CD8-positive, alpha-beta memory T cell (primary cell): ENCODE measurements at regions not wholly inside any gene's neighbourhood (a gene's known extent, or its start where the extent isn't known, plus 50 kb on each side); places are given as distances from the start of the nearest gene placed in this dataset.
A peak's percentile ranks its signal among the peaks of the same experiment; 100 is the strongest.

Experiments used
- CTCF ChIA-PET: fragments of 350-600 bp; sonication (Branson Sonifier 250); formaldehyde crosslinking; loops from one replicate; lab custom pipeline; 2021; ENCODE audit warnings: antibody characterized with exemption; lab: Charles Lee
- POLR2A ChIA-PET: fragments of 350-600 bp; sonication (Branson Sonifier 250); formaldehyde crosslinking; loops from one replicate; lab custom pipeline; 2021; ENCODE audit warnings: antibody characterized with exemption; lab: Charles Lee
- DNase-seq, 5 donors: peaks; one replicate each; pipeline versions ENCODE4 v3.0.0 to v3.0.0-alpha.2; 2020 to 2022; ENCODE audit warnings: mixed read lengths in 1 of 5
- H3K27ac ChIP-seq: one replicate; pipeline ENCODE4 v1.7.0; 2013; ENCODE audit warnings: low read depth, mild to moderate bottlenecking, low read length, moderate library complexity
- H3K27me3 ChIP-seq: 2 replicates; pipeline ENCODE4 v1.7.0; 2013; ENCODE audit warnings: low read length, mild to moderate bottlenecking; ENCODE audit not compliant: insufficient read depth, poor library complexity, severe bottlenecking
- H3K36me3 ChIP-seq: 2 replicates; pipeline ENCODE4 v1.7.0; 2013; ENCODE audit warnings: mild to moderate bottlenecking, low read length, moderate library complexity; ENCODE audit not compliant: insufficient read depth
- H3K4me1 ChIP-seq: 2 replicates; pipeline ENCODE4 v1.7.0; 2013; ENCODE audit warnings: mild to moderate bottlenecking, low read length, moderate library complexity; ENCODE audit not compliant: insufficient read depth
- H3K4me3 ChIP-seq: 2 replicates; pipeline ENCODE4 v1.7.0; 2013; ENCODE audit warnings: mild to moderate bottlenecking, low read length
- H3K9me3 ChIP-seq: 2 replicates; pipeline ENCODE4 v1.7.0; 2013; ENCODE audit warnings: mild to moderate bottlenecking, low read length
- H3K27ac Mint-ChIP-seq, 8 donors: one replicate each; pipeline ENCODE4 v1.8.0; 2020 to 2021; ENCODE audit warnings: mixed read lengths in 8 of 8, mild to moderate bottlenecking in 6 of 8, inconsistent platforms in 3 of 8, moderate library complexity in 3 of 8
- H3K27me3 Mint-ChIP-seq, 2 donors: one replicate each; pipeline ENCODE4 v1.8.0; 2020 to 2021; ENCODE audit warnings: mixed read lengths in 2 of 2, mild to moderate bottlenecking in 1 of 2, moderate library complexity in 1 of 2
- H3K36me3 Mint-ChIP-seq, 3 donors: one replicate each; pipeline ENCODE4 v1.8.0; 2020 to 2021; ENCODE audit warnings: mixed read lengths in 3 of 3, inconsistent platforms in 1 of 3, mild to moderate bottlenecking in 1 of 3
- H3K4me1 Mint-ChIP-seq, 3 donors: one replicate each; pipeline ENCODE4 v1.8.0; 2020 to 2021; ENCODE audit warnings: mixed read lengths in 3 of 3, inconsistent platforms in 1 of 3, mild to moderate bottlenecking in 1 of 3
- H3K4me3 Mint-ChIP-seq, 7 donors: one replicate each; pipeline ENCODE4 v1.8.0; 2020 to 2021; ENCODE audit warnings: mixed read lengths in 7 of 7, mild to moderate bottlenecking in 6 of 7, moderate library complexity in 4 of 7, inconsistent platforms in 2 of 7
- H3K9me3 Mint-ChIP-seq, 5 donors: one replicate each; pipeline ENCODE4 v1.8.0; 2020 to 2022; ENCODE audit warnings: mixed read lengths in 5 of 5, mild to moderate bottlenecking in 3 of 5, moderate library complexity in 2 of 5, inconsistent platforms in 1 of 5

GRCh38 chr3:125645616-125646015 lies 50.3 kb upstream of the OSBPL11 start:
- H3K36me3 ChIP-seq: no peaks in the 10 kb centered on the region
- Mint-ChIP-seq H3K4me3 (no peak overlapping the region), H3K4me1 (no peaks in the 10 kb centered on the region), H3K27ac (peak overlapping the region in 1 of 8 donors; percentile 15), H3K9me3 (no peaks in the 10 kb centered on the region), H3K36me3 (no peaks in the 10 kb centered on the region), H3K27me3 (no peaks in the 10 kb centered on the region)
- ChIA-PET CTCF (no interaction called here), POLR2A (no interaction called here)
- H3K27ac ChIP-seq: no peak overlapping the region
- H3K4me3 ChIP-seq: no peak overlapping the region
- H3K9me3 ChIP-seq: no peaks in the 10 kb centered on the region
- DNase-seq: no peak
- H3K27me3 ChIP-seq: no peaks in the 10 kb centered on the region
- no peaks in the 10 kb centered on the region for H3K4me1 ChIP-seq

- CTCF ChIA-PET: no interaction called here
- H3K4me3 ChIP-seq: no peak overlapping the region
- no peak for DNase-seq
- H3K27me3 Mint-ChIP-seq: no peaks in the 10 kb centered on the region
- no peaks in the 10 kb centered on the region for H3K36me3 ChIP-seq
- H3K4me1 Mint-ChIP-seq: no peaks in the 10 kb centered on the region
- no peak overlapping the region for H3K4me3 Mint-ChIP-seq
- no peak overlapping the region for H3K27ac Mint-ChIP-seq
- no peaks in the 10 kb centered on the region for H3K9me3 ChIP-seq
- H3K27ac ChIP-seq: no peak overlapping the region
- H3K36me3 Mint-ChIP-seq: no peaks in the 10 kb centered on the region
- POLR2A ChIA-PET: no interaction called here
- H3K4me1 ChIP-seq: no peaks in the 10 kb centered on the region
- no peaks in the 10 kb centered on the region for H3K9me3 Mint-ChIP-seq
- H3K27me3 ChIP-seq: no peaks in the 10 kb centered on the region
Measured at GRCh38 chr3:125646581-125646980, 51.3 kb upstream of the OSBPL11 start.

- CTCF ChIA-PET: no interaction called here
- DNase-seq: no peak
- H3K27me3 ChIP-seq: no peaks in the 10 kb centered on the region
- H3K36me3 ChIP-seq: no peaks in the 10 kb centered on the region
- H3K4me3 ChIP-seq: no peak overlapping the region
- H3K4me3 Mint-ChIP-seq: no peak overlapping the region
- H3K27ac Mint-ChIP-seq: peak overlapping the region in 1 of 8 donors; percentile 36
- POLR2A ChIA-PET: no interaction called here
- H3K27me3 Mint-ChIP-seq: no peaks in the 10 kb centered on the region
- no peaks in the 10 kb centered on the region for H3K4me1 Mint-ChIP-seq
- no peaks in the 10 kb centered on the region for H3K9me3 ChIP-seq
- no peak overlapping the region for H3K27ac ChIP-seq
- no peaks in the 10 kb centered on the region for H3K4me1 ChIP-seq
- no peaks in the 10 kb centered on the region for H3K36me3 Mint-ChIP-seq
- H3K9me3 Mint-ChIP-seq: no peaks in the 10 kb centered on the region
Measured at GRCh38 chr3:125647318-125648014, 52.2 kb upstream of the OSBPL11 start.

- Histone ChIP-seq H3K27me3 (no peaks in the 10 kb centered on the region), H3K4me3 (no peak overlapping the region), H3K36me3 (no peaks in the 10 kb centered on the region), H3K9me3 (no peaks in the 10 kb centered on the region), H3K27ac (no peak overlapping the region), H3K4me1 (no peaks in the 10 kb centered on the region)
- POLR2A ChIA-PET: no interaction called here
- no peaks in the 10 kb centered on the region for H3K36me3 Mint-ChIP-seq
- no peak for DNase-seq
- CTCF ChIA-PET: no interaction called here
- H3K27me3 Mint-ChIP-seq: peaks cover 0 to 2% of the 10 kb centered on the region in 2 donors
- H3K4me3 Mint-ChIP-seq: no peak overlapping the region
- no peaks in the 10 kb centered on the region for H3K9me3 Mint-ChIP-seq
- no peaks in the 10 kb centered on the region for H3K4me1 Mint-ChIP-seq
- H3K27ac Mint-ChIP-seq: no peak overlapping the region
Measured at GRCh38 chr3:125651244-125651643, 55.9 kb upstream of the OSBPL11 start.

GRCh38 chr3:125652349-125652748 lies 57.1 kb upstream of the OSBPL11 start:
- no peak for DNase-seq
- Histone ChIP-seq H3K27ac (no peak overlapping the region), H3K27me3 (no peaks in the 10 kb centered on the region), H3K4me3 (no peak overlapping the region), H3K4me1 (no peaks in the 10 kb centered on the region), H3K9me3 (no peaks in the 10 kb centered on the region), H3K36me3 (no peaks in the 10 kb centered on the region)
- no peaks in the 10 kb centered on the region for H3K9me3 Mint-ChIP-seq
- no peaks in the 10 kb centered on the region for H3K4me1 Mint-ChIP-seq
- no peaks in the 10 kb centered on the region for H3K36me3 Mint-ChIP-seq
- no peak overlapping the region for H3K27ac Mint-ChIP-seq
- CTCF ChIA-PET: interaction anchor here (1.0 kb wide), 1 partner anchor 18 kb away, joined by 3 read pairs; no protein-coding TSS in a partner anchor
- no peak overlapping the region for H3K4me3 Mint-ChIP-seq
- POLR2A ChIA-PET: no interaction called here
- H3K27me3 Mint-ChIP-seq: peaks cover 0 to 2% of the 10 kb centered on the region in 2 donors

- H3K27ac ChIP-seq: no peak overlapping the region
- no peaks in the 10 kb centered on the region for H3K4me1 ChIP-seq
- H3K27ac Mint-ChIP-seq: no peak overlapping the region
- POLR2A ChIA-PET: no interaction called here
- H3K36me3 Mint-ChIP-seq: no peaks in the 10 kb centered on the region
- no peaks in the 10 kb centered on the region for H3K4me1 Mint-ChIP-seq
- H3K9me3 Mint-ChIP-seq: no peaks in the 10 kb centered on the region
- no peaks in the 10 kb centered on the region for H3K36me3 ChIP-seq
- CTCF ChIA-PET: no interaction called here
- no peaks in the 10 kb centered on the region for H3K27me3 ChIP-seq
- H3K4me3 Mint-ChIP-seq: no peak overlapping the region
- peaks cover 0 to 2% of the 10 kb centered on the region in 2 donors for H3K27me3 Mint-ChIP-seq
- no peak overlapping the region for H3K4me3 ChIP-seq
- no peaks in the 10 kb centered on the region for H3K9me3 ChIP-seq
- DNase-seq: no peak
Measured at GRCh38 chr3:125654526-125654925, 59.2 kb upstream of the OSBPL11 start.

- DNase-seq: no peak
- Mint-ChIP-seq H3K36me3 (no peaks in the 10 kb centered on the region), H3K4me3 (no peak overlapping the region)
Measured at GRCh38 chr3:125662675-125663074, 67.4 kb upstream of the OSBPL11 start.

GRCh38 chr3:125670352-125670751 lies 75.1 kb upstream of the OSBPL11 start:
- Mint-ChIP-seq H3K27me3 (no peaks in the 10 kb centered on the region), H3K36me3 (no peaks in the 10 kb centered on the region), H3K4me1 (peaks cover 14 to 19% (median 15%) of the 10 kb centered on the region in 3 donors), H3K9me3 (peaks cover 0 to 2% (median 0%) of the 10 kb centered on the region in 5 donors), H3K4me3 (no peak overlapping the region), H3K27ac (peak overlapping the region in 1 of 8 donors; percentile 36)
- H3K27me3 ChIP-seq: no peaks in the 10 kb centered on the region
- ChIA-PET POLR2A (no interaction called here), CTCF (no interaction called here)
- no peak for DNase-seq
- no peak overlapping the region for H3K4me3 ChIP-seq
- no peaks in the 10 kb centered on the region for H3K4me1 ChIP-seq
- no peak overlapping the region for H3K27ac ChIP-seq
- no peaks in the 10 kb centered on the region for H3K9me3 ChIP-seq
- H3K36me3 ChIP-seq: no peaks in the 10 kb centered on the region

More at GRCh38 chr3:125662675-125663074, 67.4 kb upstream of the OSBPL11 start:
- Mint-ChIP-seq H3K9me3 (no peaks in the 10 kb centered on the region), H3K27ac (no peak overlapping the region), H3K4me1 (no peaks in the 10 kb centered on the region), H3K27me3 (no peaks in the 10 kb centered on the region)
- Histone ChIP-seq H3K36me3 (no peaks in the 10 kb centered on the region), H3K27me3 (no peaks in the 10 kb centered on the region), H3K27ac (no peak overlapping the region), H3K4me3 (no peak overlapping the region), H3K4me1 (no peaks in the 10 kb centered on the region), H3K9me3 (no peaks in the 10 kb centered on the region)
- ChIA-PET CTCF (no interaction called here), POLR2A (no interaction called here)
